Activated CD8-positive, alpha-beta memory T cell treated with anti-CD3 and anti-CD28 coated beads, Interleukin-2, amount 50 U/mL, for 24 hours (primary cell): ENCODE measurements at regions not wholly inside any gene's neighbourhood (a gene's known extent, or its start where the extent isn't known, plus 50 kb on each side); places are given as distances from the start of the nearest gene placed in this dataset.
A peak's percentile ranks its signal among the peaks of the same experiment; 100 is the strongest.

ENCODE experiments used
- DNase-seq: peaks from one replicate; pipeline ENCODE4 v3.0.0-alpha.2; 2020; ENCODE audit errors: extremely low read depth

GRCh38 chr1:204736836-204737235 is 51.3 kb upstream of the LRRN2 start:
- DNase-seq = no peak

GRCh38 chr1:204738506-204738905 is 53.0 kb upstream of the LRRN2 start:
- no peak for DNase-seq

- DNase-seq = no peak
These were observed 54.8 kb upstream of the LRRN2 start for GRCh38 chr1:204740354-204740753.

DNA sequence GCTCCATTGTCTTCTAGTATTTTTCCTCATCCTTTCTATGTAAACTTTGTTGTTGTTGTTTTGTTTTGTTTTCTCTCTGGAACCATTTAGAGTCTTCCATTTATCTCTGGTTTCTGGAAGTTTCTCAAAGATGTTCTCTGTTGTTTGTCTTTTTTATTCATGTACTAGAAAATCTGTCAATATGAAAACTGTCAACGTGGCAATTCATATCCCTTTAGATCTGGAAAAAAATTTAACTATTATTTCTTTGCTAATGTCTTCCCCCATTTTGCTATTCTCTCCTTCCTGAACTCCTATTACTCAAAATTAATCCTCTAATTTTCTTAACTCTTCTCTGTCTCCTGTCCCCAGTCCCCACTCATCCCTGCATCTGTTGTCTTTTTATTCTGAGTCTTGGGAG is 55.9 kb upstream of the LRRN2 start:
- no peak for DNase-seq

- DNase-seq = no peak
These were observed 57.2 kb upstream of the LRRN2 start for GRCh38 chr1:204742676-204743251.

- DNase-seq = no peak
These were observed 58.7 kb upstream of the LRRN2 start for GRCh38 chr1:204744107-204744779.

DNA sequence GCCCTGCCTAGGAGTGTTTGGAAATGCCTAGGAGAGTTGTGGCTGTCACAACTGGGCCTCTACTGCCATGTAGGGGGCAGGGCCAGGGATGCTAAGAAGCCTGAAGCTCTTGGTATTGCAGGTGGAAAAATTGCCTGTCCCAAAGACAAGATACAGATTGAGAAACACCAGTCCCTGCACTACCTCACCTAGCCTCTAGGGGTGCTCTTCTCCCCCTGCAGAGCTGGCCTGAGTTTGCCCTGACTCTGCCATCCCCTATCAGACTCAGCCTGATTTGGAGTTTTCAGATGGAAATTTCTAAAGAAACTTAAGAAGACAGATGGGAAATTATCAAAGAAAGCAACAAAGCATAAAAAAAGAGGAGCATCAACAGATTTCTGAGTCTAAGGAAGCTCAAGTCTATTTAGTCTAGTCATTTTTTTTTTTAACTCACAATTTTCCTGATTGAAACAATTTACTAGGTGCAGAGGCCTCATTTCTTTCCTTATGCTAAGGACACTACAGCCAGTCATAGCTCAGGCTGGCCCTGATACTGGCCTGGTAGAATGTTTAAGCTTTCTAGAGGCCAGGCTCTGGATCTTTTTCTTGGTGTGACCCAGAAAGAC is 61.4 kb upstream of the LRRN2 start:
- no peak for DNase-seq

GRCh38 chr1:204751480-204751879 is 65.9 kb upstream of the LRRN2 start:
- DNase-seq = no peak

DNA sequence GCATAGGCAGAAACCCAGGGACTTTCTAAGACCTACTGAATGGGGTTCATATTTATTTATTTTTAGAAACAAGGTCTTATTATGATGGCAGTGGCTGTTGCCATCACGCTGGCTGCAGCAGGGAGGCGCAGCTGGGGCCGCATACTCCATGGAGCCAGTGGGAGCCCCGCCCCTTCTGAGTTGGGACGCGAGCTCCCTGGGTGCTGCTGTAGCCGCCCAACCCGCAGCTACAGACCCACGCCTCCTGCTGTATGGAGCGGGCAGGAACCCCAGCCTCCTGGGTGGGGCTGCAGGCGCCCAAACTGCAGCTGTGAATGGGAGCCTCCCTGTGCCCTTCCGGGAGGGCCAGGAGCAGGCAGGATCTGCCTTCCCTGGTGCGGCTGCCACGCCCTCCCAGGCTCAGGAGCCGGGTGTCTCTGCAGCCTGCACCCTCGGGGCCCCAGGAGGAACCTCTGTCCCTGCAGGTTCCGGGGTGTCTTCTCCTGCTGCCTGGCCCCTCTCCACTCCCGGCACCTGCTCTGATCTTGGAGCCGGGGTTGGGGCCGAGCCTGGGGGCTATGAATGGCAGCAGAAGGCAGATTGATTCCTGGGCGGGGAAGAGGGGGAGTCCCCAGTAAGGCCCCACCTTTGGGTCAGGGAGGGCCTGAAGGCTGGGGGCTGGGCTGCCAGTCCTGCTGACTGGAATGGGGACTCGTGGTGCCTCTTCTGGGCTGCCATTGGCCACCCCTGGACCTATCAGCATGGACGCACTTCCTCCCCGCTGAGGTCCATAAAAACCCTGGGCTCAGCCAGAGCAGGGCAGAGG is 66.5 kb upstream of the LRRN2 start:
- no peak for DNase-seq

GRCh38 chr1:204752688-204753040 is 67.1 kb upstream of the LRRN2 start:
- DNase-seq = no peak

DNA sequence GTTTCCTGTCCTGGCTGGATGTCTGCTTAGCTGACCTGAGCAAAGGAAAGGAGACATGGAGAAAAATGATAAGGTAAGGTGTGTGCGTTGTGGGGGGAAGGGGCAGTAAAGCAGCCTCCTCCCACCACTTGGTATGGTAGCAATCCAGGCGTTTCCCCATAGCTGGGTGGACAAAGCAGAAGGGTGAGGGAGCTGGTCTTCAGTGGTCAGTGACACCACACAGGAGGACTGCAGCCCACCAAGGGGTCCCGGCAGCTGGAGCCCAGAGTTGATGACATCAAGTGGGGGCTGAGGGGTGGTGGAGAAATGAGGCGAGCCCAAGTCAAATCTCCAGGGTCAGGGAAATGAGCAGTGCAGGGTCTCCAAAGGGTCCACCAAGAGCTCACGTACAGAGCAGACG is 69.3 kb upstream of the LRRN2 start:
- no peak for DNase-seq

DNA sequence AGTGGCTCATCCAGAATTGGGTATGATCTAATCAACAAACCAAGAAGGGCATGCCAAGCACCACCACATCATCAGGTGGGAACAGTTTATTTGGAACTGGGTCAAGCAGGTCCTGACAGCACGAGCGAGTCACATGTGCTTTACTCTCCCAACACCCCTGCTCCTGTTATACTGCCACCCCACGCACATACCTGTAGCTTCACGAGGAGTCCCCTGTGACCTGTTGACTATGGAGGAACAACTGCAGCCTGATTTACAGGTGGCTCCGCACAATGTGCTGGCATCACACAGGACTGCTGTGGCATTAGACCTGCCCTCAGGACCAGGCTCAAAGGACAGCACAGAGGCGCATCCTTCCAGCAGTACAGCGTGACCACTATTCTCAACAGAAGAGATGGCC is 70.8 kb upstream of the LRRN2 start:
- DNase-seq = no peak

DNA sequence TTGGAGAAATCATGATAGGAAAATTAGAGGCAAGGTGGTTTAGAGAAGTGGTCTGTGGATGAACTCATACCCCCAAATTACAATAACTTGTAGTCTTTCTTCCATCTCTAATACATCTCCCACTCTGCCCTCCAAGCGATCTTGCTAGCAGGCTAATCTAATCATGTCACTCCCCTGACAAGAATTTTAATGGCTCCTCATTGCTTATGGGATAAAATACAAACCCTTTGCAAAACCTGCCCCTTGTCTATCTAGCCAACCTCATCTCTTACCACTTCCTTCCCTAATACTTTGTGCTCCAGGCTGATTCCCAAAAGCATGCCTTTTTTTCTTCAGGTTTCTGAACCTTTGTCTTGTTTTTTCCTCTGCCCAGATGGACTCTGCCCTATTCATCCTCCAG is 71.3 kb upstream of the LRRN2 start:
- no peak for DNase-seq

DNA sequence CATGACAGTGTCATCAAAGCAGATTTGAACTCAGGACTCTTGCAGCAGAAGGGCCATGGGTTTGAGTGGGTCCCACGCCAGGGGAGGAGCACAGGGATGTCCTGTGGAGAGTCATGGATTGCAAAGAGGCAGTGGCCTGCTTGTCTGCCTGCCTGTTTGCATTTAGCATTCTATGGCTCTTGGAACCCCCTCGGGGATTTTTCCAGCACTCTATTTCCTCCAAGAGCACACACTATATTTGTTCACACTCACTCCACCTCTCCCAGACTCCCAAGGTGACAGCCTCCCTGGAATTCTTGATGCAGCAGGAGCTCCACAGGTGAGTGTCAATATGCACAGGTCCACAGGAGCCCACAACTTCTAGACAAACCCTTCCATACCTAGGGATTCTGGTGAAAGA is 73.1 kb upstream of the LRRN2 start:
- DNase-seq = no peak

- no peak for DNase-seq
These were observed 74.8 kb upstream of the LRRN2 start for GRCh38 chr1:204760350-204760749.

GRCh38 chr1:204760757-204761156 is 75.2 kb upstream of the LRRN2 start:
- no peak for DNase-seq

DNA sequence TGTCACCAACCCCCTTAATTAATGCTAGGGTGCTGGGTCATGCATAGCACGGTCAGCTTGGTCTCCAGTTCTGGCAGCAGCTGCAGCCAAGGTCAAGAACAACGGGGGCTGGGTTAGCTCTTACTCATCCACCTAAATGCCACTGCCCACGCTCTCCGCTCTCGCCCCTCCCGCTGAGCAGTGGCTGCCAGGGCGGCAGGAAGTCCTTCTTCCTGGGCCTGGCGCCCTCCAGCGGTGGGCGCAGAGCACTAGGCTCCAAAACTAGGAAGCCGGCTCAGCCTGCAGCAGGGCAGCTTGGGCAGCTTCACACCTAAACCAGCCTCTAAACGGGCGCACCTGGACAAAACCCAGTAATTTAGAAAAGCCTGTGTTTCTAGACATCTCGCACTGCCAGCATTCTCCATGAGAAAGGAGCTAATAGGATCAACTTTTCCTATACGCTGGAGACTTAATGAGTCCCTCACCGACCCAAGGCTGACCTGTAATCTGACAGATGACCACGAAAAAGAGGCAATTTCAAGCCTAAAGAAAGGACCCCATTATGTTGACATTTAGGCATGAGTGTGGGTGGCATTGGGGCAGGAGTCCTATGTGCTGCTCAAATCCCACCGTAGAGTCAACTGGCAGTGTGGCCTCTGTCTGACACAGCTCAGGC is 78.4 kb upstream of the LRRN2 start:
- peak; percentile 28 for DNase-seq

DNA sequence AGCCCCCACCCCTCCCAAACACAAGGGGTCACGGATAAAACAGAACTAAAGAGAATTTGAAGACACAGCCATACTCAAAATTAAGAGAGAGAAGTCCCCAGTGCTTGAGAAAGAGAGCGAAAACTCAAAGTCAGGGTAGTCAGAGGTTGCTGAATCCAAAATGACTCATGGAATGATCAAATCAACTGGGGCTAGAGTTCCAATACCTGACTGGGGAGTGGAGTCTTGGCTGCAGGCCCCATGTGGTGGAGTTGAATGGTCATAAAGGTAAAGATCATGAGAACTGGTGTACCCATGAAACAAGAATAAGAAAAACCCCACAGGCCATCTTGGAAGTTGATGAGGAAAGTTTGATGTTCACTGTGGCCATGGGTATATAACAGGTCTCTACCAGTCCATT is 84.5 kb upstream of the LRRN2 start:
- DNase-seq = no peak

DNA sequence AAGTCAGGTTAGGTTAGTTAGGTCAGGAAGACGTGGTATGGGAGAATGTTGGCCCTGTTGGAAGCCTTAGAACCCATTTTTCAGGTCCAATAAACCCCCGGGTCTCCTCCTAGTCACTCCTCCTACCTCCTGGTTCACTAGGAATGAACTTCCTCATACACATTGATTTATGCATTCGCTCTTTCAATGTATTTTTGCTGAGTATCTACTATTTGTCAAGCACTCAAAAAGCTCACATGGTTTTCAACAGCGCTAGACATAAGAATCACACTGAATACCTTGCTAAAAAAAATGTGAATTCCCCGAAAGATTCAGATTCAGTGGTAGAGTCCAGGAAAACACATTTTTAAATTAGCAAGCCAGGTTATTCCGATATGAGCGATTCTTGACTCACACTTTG is 85.8 kb upstream of the LRRN2 start:
- no peak for DNase-seq

DNA sequence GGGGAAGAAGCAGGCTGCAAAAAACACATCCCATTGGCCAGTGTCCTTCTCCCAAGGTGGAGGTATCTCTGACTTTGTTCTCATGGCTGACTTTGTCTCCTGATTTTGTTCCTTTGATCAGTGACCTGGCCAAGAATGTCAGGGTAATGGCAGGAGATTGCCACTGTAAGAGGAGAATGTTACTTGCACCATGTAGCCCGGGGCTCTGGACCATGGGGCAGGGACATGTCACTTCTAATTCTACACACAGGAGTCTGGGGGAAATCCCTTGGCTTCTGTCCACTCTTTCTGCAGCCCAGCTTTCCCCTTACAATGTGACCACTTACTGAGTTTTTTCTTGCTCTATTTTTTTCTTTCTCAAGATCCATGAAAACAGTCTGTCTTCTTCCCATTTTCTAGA is 87.7 kb upstream of the LRRN2 start:
- DNase-seq = no peak

GRCh38 chr1:204775546-204775945 is 90.0 kb upstream of the LRRN2 start:
- no peak for DNase-seq

- DNase-seq = no peak
These were observed 92.1 kb upstream of the LRRN2 start for GRCh38 chr1:204777591-204777990.
